Smooth muscle cell (in vitro differentiated cells): ENCODE measurements at regions not wholly inside any gene's neighbourhood (a gene's known extent, or its start where the extent isn't known, plus 50 kb on each side); places are given as distances from the start of the nearest gene placed in this dataset.

Experiments used
- DNase-seq: peaks from one replicate; lab custom pipeline; 2025; ENCODE audit not compliant: unreplicated experiment; lab: John Stamatoyannopoulos, UW
- H2AFZ ChIP-seq: fragments of 200-600 bp; sonication (generic); 2 replicates; pipeline ENCODE4 v1.6.0; 2016; ENCODE audit warnings: antibody characterized with exemption, low read depth, mild to moderate bottlenecking
- H3F3A ChIP-seq: fragments of 200-600 bp; sonication (generic); 2 replicates; pipeline ENCODE4 v1.6.0; 2017; ENCODE audit warnings: antibody characterized with exemption, low read depth
- H3K27ac ChIP-seq: fragments of 200-600 bp; sonication (generic); 2 replicates; pipeline ENCODE4 v1.5.1; 2016; ENCODE audit warnings: low read depth, mild to moderate bottlenecking
- H3K27me3 ChIP-seq: fragments of 200-600 bp; sonication (generic); 2 replicates; pipeline ENCODE4 v1.6.1; 2016; ENCODE audit warnings: low read depth, mild to moderate bottlenecking
- H3K36me3 ChIP-seq: fragments of 200-600 bp; sonication (generic); 2 replicates; pipeline ENCODE4 v1.5.1; 2016; ENCODE audit warnings: low read depth
- H3K4me1 ChIP-seq: fragments of 200-600 bp; sonication (generic); 2 replicates; pipeline ENCODE4 v1.5.1; 2016; ENCODE audit warnings: low read depth
- H3K4me2 ChIP-seq: fragments of 200-600 bp; sonication (generic); 2 replicates; pipeline ENCODE4 v1.6.0; 2016; ENCODE audit warnings: mild to moderate bottlenecking
- H3K4me3 ChIP-seq: fragments of 200-600 bp; sonication (generic); 2 replicates; pipeline ENCODE4 v1.5.1; 2016; ENCODE audit warnings: mild to moderate bottlenecking
- H3K79me2 ChIP-seq: fragments of 200-600 bp; sonication (generic); 2 replicates; pipeline ENCODE4 v1.6.0; 2016; ENCODE audit warnings: low read depth, mild to moderate bottlenecking
- H3K9ac ChIP-seq: fragments of 200-600 bp; sonication (generic); 2 replicates; pipeline ENCODE4 v1.6.0; 2016; ENCODE audit warnings: low read depth
- H3K9me3 ChIP-seq: fragments of 200-600 bp; sonication (generic); replicated peaks from 2 replicates; pipeline ENCODE4 v1.5.1; 2016; ENCODE audit warnings: low read depth
- H4K20me1 ChIP-seq: fragments of 200-600 bp; sonication (generic); 2 replicates; pipeline ENCODE4 v1.6.0; 2016; ENCODE audit warnings: low read depth
- WGBS: methylation state at CpG from one replicate; pipeline ENCODE4 v1.1.7; 2016; ENCODE audit warnings: low lambda C conversion rate; 5-methylcytosine and 5-hydroxymethylcytosine counted together
- TF ChIP-seq, protein P1 (sequence below): fragments of 200-600 bp; sonication (generic); IDR thresholded peaks from 2 replicates; pipeline ENCODE4 v1.5.1; 2017; ENCODE audit warnings: borderline replicate concordance, mild to moderate bottlenecking, antibody characterized with exemption; ENCODE audit not compliant: insufficient read depth, poor library complexity, severe bottlenecking

DNA sequence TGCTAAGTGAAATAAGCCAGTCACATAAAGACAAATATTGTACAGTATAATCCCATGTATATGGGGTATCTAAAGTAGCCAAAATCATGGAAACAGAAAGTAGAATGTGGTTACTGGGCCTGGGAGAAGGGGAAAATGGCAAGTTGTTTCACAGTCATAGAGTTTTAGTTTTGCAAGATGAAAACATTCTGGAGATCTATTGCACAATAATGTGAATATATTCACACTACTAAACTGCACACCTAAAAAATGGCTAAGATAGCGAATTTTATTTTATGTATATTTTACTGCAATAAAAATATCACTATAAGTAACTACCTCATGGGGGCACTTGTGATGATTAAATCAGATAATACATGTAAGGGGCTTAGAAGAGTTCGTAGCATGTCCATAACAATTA lies 72.0 kb upstream of the ARHGAP32 start:
- TF ChIP-seq, protein P1, sequence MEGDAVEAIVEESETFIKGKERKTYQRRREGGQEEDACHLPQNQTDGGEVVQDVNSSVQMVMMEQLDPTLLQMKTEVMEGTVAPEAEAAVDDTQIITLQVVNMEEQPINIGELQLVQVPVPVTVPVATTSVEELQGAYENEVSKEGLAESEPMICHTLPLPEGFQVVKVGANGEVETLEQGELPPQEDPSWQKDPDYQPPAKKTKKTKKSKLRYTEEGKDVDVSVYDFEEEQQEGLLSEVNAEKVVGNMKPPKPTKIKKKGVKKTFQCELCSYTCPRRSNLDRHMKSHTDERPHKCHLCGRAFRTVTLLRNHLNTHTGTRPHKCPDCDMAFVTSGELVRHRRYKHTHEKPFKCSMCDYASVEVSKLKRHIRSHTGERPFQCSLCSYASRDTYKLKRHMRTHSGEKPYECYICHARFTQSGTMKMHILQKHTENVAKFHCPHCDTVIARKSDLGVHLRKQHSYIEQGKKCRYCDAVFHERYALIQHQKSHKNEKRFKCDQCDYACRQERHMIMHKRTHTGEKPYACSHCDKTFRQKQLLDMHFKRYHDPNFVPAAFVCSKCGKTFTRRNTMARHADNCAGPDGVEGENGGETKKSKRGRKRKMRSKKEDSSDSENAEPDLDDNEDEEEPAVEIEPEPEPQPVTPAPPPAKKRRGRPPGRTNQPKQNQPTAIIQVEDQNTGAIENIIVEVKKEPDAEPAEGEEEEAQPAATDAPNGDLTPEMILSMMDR, result no peak
- Histone ChIP-seq H4K20me1 (peaks cover 51% of the 10 kb centered on the region), H3K36me3 (no peaks in the 10 kb centered on the region), H3K79me2 (peaks cover 95% of the 10 kb centered on the region), H2AFZ (no peak overlapping the region), H3K9me3 (no peaks in the 10 kb centered on the region), H3K4me3 (no peak overlapping the region), H3F3A (peaks cover 4% of the 10 kb centered on the region), H3K27me3 (no peaks in the 10 kb centered on the region), H3K9ac (no peak overlapping the region), H3K4me2 (no peak overlapping the region), H3K27ac (no peak overlapping the region), H3K4me1 (peaks cover 33% of the 10 kb centered on the region)
- WGBS, result 93% methylated on average over 2 of the region's 2 CpGs
- DNase-seq, result no peak

DNA sequence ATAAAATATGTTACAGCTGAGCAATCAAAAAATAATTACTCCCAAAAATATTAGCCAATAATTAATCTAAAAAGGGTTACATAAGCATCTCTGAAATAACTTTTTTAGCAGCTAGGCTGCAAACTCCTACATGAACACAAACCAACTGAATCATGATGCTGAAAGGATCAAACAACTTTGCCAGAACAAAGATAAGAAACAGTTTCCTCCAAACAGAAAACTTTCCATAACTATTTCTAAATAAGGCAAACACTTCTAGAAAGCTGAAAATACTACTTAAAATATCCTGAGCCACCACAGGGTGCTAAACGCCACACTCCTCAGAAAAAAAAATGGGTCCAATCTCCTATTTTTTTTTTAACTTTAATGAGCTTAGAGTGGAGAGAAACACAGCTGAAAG lies 68.6 kb upstream of the ARHGAP32 start:
- Histone ChIP-seq H3K4me1 (peaks cover 26% of the 10 kb centered on the region), H4K20me1 (peaks cover 32% of the 10 kb centered on the region), H3F3A (peaks cover 4% of the 10 kb centered on the region), H3K27me3 (no peaks in the 10 kb centered on the region), H3K9me3 (no peaks in the 10 kb centered on the region), H3K4me2 (peak overlapping the region; percentile 48), H3K9ac (no peak overlapping the region), H3K27ac (peak overlapping the region; percentile 51), H3K4me3 (no peak overlapping the region), H3K36me3 (no peaks in the 10 kb centered on the region), H2AFZ (no peak overlapping the region), H3K79me2 (peaks cover 97% of the 10 kb centered on the region)
- 20% methylated on average over 1 of the region's 1 CpG for WGBS
- DNase-seq, result no peak
- TF ChIP-seq, protein P1, result no peak

DNA sequence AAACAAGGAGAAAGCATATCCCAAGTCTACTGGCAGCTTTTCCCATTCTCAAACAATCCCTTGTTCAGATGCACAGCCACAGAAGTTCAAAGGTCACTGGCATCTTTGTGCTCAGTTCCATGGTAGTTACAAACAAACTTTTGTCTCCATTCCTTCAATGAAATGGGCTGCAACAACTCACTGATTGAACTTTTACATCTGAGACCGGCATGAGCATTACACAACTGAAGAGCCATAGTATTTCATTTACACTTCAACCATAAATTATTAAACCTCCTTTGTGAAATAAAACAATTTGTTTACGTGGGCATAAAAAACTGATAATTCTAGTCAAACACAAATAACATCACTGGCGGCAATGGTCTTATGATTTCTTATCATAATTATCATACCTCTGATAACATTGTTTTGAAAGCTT lies 67.8 kb upstream of the ARHGAP32 start:
- Histone ChIP-seq H4K20me1 (peaks cover 24% of the 10 kb centered on the region), H2AFZ (no peak overlapping the region), H3K79me2 (peaks cover 98% of the 10 kb centered on the region), H3K27me3 (no peaks in the 10 kb centered on the region), H3K4me3 (no peak overlapping the region), H3F3A (peaks cover 4% of the 10 kb centered on the region), H3K9ac (no peak overlapping the region), H3K4me1 (peaks cover 26% of the 10 kb centered on the region), H3K9me3 (no peaks in the 10 kb centered on the region), H3K36me3 (no peaks in the 10 kb centered on the region), H3K4me2 (peak overlapping the region; percentile 27), H3K27ac (no peak overlapping the region)
- TF ChIP-seq, protein P1, result no peak
- WGBS, result 75% methylated on average over 3 of the region's 3 CpGs
- no peak for DNase-seq

DNA sequence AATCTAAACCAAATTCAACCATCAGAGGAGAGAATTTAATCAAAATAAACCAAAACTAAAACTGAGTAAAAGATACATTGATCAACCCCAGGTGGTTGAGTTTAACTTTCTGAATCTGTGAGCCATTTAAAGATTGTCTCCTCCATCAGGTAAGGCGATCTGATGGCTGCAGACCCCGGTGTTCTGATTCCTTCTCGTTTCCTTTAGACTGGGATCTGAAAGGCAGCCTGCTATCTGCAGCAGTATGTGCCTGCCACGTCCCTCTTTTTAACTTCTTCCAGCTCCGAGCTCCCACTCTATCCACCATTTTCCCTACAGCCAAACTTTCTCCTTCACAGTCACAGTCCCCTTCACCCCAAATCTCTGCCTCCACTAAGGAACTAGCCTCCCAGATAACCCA lies 66.1 kb upstream of the ARHGAP32 start:
- TF ChIP-seq, protein P1, result no peak
- Histone ChIP-seq H3K27ac (no peak overlapping the region), H3K4me3 (no peak overlapping the region), H3K9ac (no peak overlapping the region), H3K79me2 (peaks cover 98% of the 10 kb centered on the region), H3K9me3 (no peaks in the 10 kb centered on the region), H3K27me3 (no peaks in the 10 kb centered on the region), H3K36me3 (no peaks in the 10 kb centered on the region), H3K4me1 (peaks cover 28% of the 10 kb centered on the region), H4K20me1 (peaks cover 12% of the 10 kb centered on the region), H2AFZ (no peak overlapping the region), H3F3A (peaks cover 4% of the 10 kb centered on the region), H3K4me2 (no peak overlapping the region)
- no peak for DNase-seq
- 69% methylated on average over 5 of the region's 5 CpGs for WGBS
